GM08714 (cell line): ENCODE measurements at regions not wholly inside any gene's neighbourhood (a gene's known extent, or its start where the extent isn't known, plus 50 kb on each side); places are given as distances from the start of the nearest gene placed in this dataset.

Experiments used
- H3K4me3 ChIP-seq: fragments of 200-500 bp; sonication (Bioruptor generic); 2 replicates; pipeline ENCODE4 v1.5.1; 2014; ENCODE audit warnings: mild to moderate bottlenecking, low read length, inconsistent platforms
- ZNF274 ChIP-seq: IDR thresholded peaks from 2 replicates; pipeline ENCODE4 v1.6.1; 2012; ENCODE audit warnings: mild to moderate bottlenecking, low read depth, low read length

DNA sequence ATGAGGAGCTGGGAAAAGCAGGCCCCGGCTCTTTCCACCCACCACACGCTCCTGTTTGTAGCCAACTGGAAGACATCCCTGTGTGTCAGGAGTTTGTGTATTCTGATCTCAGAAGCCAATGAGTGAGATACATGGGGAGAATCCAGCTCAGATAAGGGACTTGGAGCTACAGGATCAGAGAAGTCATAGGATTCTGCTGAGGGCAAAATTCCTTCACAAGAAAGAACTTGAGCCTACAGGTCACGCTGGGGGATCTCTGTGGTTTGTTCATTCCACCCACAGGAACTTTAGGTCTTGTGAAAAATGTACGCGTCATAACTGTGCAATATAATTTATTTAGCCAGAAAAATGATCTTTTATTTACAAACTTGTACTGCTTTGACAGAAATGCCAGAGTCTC, 80.1 kb upstream of the SMIM21 start:
- H3K4me3 ChIP-seq: no peak overlapping the region
- no peak for TF ChIP-seq ZNF274

DNA sequence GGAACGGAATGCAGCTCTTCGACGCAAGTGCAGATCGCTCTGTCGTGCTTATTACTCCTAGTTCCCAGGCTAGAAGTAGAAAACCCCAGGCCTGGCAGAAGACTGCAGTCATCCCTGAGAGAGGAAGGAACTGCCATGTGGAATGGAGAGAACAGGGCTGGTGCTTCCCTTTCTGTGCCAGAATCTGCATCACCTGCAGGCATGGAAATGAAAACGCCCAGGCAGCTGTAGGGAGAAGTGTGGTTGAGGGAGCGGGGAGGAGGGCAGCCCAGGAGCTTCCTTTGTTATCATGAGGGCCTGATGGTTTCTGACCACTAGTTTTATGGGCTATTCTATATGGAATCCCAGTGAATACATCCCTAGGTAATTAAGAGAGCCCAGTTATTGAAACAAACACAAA, 79.4 kb upstream of the SMIM21 start:
- no peak for TF ChIP-seq ZNF274
- no peak overlapping the region for H3K4me3 ChIP-seq

DNA sequence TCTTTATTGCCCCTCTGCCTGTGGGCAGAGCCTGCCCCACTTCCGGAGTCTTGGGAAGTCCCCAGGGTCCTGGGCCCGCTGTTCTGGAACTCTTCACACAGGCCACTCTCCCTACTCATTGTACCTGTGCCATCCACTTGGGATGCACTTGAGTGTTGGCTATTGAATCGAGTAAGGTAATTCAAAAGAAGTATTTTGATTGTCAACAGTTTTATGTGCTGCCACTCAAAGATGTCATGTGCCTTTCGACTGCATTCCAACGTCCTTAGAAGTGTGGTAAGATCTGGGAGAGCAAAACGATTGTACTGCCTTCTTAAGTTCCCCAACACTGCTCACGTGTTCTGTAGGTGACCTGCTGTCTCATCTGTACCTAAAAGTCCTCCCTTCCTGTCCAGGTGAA, 77.0 kb upstream of the SMIM21 start:
- TF ChIP-seq ZNF274: no peak
- H3K4me3 ChIP-seq: no peak overlapping the region

DNA sequence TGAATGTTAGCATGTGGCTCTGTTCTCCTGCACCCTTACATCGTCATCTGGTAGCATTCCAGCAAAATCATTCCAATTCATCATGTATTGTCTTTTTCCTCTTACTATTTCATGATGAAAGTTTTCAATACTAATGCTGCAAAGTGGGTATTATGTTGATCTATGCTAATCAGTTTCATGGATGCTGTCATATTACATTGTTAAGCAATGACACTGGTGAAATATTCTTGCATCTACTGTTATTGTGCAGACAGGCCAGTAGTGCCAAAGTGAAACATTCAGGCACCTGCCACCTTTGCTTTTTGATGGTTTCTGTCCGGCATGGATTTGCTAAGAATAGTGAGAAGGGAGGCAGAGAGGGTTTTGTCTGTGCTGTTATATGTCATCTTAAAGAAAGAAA, 76.1 kb upstream of the SMIM21 start:
- H3K4me3 ChIP-seq: no peak overlapping the region
- TF ChIP-seq ZNF274: no peak

DNA sequence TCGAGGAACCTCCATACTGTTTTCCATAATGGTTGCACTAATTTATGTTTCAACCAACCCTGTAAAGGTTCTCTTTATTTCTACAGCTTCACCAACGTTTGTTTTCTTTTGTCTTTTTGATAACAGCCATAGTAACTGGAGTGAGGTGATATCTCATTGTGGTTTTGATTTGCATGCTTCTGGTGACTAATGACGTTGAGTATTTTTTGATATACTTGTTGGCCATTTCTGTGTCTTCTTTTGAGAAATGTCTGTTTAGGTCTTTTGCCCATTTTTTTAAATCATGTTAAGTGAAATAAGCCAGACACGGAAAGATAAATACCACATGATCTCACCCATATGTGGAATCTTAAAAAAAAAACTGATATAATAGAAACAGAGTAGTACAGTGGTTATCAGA, 74.8 kb upstream of the SMIM21 start:
- TF ChIP-seq ZNF274: no peak
- H3K4me3 ChIP-seq: no peak overlapping the region

DNA sequence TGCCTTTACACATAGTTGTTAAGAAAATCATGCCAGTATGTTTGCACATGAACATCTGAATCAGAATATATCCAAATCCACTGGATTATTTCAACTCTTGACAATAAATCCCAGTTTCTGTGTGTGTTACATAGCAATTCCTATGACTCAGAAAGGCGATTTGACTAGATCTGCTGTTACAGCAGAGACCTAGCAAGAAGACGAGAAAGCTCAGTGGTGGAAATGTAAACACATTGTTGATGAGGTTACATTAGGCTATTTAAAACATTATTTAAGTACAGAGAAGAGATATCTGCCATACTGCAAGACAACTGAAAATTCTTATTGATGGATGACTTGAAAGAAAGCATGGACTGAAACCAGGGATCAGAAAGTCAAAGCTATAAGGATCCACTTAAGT, 73.0 kb upstream of the SMIM21 start:
- no peak overlapping the region for H3K4me3 ChIP-seq

DNA sequence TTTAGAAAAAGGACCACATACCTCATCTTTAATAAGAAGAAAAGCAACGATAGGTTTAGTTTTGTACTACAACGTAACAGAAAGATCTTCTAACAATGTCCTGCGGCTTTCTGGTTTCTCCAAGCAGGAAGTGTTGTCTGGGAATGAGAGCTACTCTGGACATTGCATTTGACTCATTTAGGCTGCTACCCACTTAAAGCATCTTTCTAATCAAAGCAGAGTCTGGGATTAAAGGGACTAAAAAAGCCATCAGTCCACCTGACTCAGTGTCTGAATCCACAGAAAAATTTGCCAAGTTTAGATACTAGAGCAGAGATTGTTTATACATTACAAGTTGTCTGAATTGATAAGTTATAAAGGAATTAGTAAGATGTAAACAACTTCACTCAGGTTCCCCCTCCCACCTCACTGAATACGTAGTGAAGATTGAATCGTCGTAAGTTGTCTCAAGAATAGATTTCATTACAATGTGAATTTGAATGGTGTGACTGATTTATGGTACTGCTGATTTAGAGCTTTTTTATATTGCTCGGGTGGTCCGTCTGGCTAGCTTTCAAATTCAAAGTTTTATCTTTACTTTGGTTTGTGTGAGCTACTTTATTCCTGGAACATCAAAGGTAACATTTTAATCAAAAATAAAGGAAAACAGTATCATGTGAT, 70.2 kb upstream of the SMIM21 start:
- TF ChIP-seq ZNF274: no peak
- no peak overlapping the region for H3K4me3 ChIP-seq

More for the DNA sequence above, 73.0 kb upstream of the SMIM21 start:
- no peak for TF ChIP-seq ZNF274

DNA sequence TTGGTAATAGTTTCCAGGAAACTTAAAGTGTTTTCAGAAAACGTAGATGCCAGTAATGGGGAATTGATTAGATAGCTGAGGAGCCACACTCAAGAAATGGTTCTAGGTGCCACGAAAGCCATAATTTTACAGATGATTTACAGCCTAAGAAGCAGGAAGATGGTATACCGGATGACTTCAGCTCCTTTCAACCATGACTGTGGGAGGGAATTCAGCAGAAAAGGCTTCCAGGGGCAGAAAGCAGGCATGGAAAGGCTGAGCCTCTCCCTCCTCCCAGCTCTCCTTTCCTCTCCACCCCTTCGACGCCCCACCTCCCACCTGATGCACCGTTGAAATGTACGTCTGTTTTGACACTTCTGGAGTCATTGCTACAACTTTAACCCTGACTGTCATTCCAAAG, 68.6 kb upstream of the SMIM21 start:
- TF ChIP-seq ZNF274: no peak
- no peak overlapping the region for H3K4me3 ChIP-seq

DNA sequence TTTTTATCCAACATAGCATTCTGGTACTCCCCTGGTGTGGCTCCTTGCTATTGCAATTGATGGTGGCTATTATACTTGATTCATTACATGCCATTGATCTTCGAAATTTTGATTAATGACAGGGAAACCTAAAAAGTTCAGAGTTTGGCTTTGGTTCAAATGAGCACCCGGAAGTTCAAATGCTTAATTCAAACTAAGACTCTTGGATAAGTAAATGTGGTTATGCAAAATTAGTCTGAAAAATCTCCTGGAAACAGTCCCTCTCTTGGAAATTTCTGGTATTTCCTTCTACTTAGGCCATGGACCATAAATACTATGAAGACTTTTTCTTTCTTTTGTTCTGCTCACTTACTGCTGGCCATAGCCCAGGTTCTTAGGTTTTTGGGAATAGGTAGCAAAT, 65.3 kb upstream of the SMIM21 start:
- H3K4me3 ChIP-seq: no peak overlapping the region
- TF ChIP-seq ZNF274: no peak

DNA sequence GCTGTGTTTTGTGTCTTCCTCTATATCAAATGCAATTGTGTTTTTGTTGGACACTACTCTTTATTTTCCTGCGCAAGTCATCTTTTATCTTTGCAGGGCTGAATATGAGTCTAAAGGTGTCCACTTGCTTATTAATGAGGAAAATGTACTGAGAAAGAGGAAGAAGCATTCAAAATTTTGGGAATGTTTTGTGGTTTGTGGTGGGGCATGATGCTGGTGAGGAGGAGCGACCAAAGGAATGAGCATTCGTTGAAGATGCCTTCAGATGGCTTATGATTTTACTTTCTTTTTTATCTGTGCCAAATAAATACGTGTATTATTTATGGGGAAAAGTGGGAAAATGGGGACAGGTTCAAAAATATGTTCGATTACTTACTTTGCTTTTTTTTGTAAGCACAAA, 63.9 kb upstream of the SMIM21 start:
- TF ChIP-seq ZNF274: no peak
- no peak overlapping the region for H3K4me3 ChIP-seq

DNA sequence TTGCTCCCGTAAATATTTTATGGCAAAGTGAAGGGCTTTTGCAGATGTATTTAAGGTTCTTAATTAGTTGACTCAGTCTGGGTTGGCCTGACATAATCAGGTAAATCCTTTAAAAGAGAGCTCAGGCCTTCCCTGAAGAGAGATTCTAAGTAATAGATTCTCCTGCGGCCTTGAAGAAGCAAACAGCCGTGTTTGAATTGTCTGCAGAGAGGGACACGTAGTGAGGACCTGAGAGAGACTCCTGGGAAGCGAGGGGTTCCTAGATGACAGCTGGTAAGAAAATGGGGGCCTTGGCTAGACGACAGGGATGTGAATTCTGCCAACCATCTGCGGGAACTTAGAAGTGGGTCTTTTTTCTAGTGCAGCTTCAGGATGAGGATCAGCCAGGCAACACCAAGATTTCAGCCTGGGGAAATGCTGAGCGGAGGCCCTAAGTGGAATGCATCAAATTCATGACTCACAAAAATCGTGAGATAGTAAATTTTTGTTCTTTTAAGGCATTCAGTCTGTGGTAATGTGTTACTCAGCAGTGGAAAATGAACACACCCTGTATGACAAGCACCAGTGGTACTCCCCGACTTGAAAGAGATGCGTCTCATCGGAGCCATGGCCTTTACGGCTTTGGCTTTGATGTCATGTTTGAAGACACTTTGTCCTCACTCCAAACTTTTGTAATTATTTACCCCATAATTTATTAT, 62.1 kb upstream of the SMIM21 start:
- no peak for TF ChIP-seq ZNF274
- H3K4me3 ChIP-seq: no peak overlapping the region

DNA sequence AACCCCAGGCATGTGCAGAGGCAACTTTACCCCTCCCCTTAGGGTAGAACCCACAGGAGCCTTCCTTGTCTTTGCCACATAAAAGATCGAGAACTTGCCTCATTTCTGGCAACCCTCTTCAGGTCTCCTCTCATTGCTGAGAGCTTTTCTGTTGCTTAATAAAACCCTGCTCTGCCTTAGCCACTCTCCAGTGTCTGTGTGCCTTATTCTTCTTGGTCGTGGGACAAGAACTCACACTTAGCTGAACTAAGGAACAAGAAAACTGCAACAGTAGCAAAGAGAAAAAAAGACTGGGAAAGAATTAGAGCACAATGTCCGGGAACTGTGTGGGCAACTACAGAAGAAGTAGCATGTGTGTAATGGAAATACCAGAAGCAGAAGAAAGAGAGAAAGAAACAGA, 56.2 kb upstream of the SMIM21 start:
- TF ChIP-seq ZNF274: no peak
- no peak overlapping the region for H3K4me3 ChIP-seq

DNA sequence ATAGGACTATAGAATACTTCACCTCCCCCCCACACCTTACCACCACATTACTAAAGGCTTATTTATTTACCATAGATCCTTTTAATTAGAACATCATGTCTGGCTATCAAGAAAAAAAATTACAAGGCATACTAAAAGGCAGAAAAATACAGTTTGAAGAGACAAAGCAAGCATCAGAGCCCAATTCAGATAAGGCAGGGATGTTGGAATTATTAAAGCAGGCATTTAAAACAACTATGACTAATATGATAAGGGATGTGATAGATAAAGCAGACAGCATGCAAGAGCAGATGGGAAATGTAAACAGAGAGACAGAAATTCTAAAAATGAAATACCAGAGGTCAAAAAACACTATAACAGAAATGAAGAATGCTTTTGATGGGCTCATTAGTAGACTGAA, 55.4 kb upstream of the SMIM21 start:
- TF ChIP-seq ZNF274: no peak
- no peak overlapping the region for H3K4me3 ChIP-seq

DNA sequence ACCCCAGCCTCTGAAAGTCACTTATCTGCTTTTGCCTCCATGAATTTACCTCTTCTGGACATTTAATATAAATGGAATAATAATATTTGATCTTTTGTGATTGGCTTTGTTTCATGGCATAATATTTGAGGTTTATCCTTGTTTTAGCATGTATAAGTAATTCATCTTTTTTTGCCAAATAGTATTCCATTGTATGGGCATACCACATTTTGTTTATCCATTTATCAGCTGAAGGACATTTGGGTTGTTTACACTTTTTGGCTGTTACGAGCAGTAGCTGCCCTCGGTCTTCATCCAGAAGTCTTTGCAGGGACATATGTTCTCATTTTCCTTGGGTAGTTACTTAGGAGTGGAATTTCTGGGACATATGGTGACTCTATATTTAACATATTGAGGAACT, 53.0 kb upstream of the SMIM21 start:
- H3K4me3 ChIP-seq: no peak overlapping the region
- no peak for TF ChIP-seq ZNF274

DNA sequence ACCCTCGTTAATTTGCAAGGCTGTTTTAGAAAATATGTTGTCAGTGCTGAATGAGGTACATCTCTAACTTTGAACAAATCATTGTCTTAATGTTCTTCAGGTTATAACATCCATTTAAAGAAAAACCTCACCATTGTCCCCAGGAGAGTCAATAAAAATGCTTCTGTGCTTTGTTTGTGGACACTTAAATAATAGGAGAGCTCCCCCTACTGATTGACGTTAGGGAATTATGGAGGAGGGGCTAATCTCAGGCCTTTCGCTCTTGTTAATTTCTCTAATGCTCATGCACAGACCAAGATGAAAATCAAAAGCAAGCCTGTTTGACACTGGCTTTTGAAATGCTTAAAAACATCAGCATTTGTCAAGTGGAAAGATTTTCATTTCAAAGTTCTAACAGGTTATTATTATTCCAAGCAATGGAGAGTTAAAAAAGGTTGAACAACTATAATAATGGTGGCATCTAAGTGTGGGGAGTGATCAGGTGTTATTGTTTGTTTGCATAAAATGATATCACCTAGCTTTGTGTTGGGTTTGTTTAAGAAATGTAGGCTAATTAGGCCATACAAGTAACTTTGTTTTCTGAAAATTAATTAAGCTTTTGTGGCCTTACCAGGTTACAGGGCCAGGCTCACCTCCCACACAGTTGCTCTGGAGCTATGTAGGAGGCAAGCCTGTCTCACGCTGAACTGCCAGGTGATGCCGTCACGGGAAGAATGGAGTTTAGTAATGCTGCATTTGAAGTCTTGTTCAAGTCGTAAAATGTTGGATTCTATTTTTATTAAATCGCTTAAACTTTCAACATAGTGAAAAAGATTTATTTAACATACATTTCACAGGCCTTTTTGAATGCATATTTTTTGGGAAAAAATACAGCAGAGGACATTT, 51.7 kb upstream of the SMIM21 start:
- TF ChIP-seq ZNF274: no peak

DNA sequence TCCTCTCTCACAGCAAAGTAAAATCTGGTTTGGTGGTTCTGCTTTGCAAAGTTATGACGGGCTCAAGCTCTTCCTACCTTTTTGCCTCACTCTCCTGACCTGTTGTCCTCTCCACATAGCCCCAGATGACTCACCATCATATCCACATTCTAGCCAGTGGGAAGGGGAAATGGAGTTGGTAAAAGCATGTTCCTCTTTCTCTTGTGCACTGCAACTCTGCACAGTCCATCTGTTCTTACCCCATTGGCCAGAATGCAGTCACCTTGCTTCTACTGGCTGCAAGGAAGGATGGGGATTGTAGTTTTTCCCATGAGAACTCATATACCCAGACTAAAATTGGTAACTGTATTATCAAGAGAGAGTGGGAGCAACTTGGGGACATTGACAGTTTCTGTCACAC, 50.4 kb upstream of the SMIM21 start:
- H3K4me3 ChIP-seq: no peak overlapping the region
- no peak for TF ChIP-seq ZNF274

More for the DNA sequence above, 51.7 kb upstream of the SMIM21 start:
- H3K4me3 ChIP-seq: no peak overlapping the region
